Karpas-422 (cell line): ENCODE measurements at regions not wholly inside any gene's neighbourhood (a gene's known extent, or its start where the extent isn't known, plus 50 kb on each side); places are given as distances from the start of the nearest gene placed in this dataset.
A peak's percentile ranks its signal among the peaks of the same experiment; 100 is the strongest.

ENCODE experiments used
- DNase-seq: peaks from one replicate; pipeline ENCODE4 v3.0.0-alpha.2; 2015
- H2AFZ ChIP-seq: fragments of 200-600 bp; sonication (generic); 2 replicates; pipeline ENCODE4 v1.6.1; 2014; ENCODE audit warnings: antibody characterized with exemption, low read length, mixed read lengths
- H3K27ac ChIP-seq: fragments of 200-600 bp; sonication (generic); 2 replicates; pipeline ENCODE4 v1.5.1; 2014; ENCODE audit warnings: mild to moderate bottlenecking, low read length, moderate library complexity
- H3K27me3 ChIP-seq: fragments of 200-600 bp; sonication (generic); 2 replicates; pipeline ENCODE4 v1.6.1; 2014; ENCODE audit warnings: low read length, mixed read lengths
- H3K36me3 ChIP-seq: fragments of 200-600 bp; sonication (generic); 2 replicates; pipeline ENCODE4 v1.6.1; 2014; ENCODE audit warnings: low read length, mixed read lengths; ENCODE audit not compliant: insufficient read depth
- H3K4me1 ChIP-seq: fragments of 200-600 bp; sonication (generic); 2 replicates; pipeline ENCODE4 v1.6.1; 2014; ENCODE audit warnings: mild to moderate bottlenecking, low read length, mixed read lengths
- H3K4me2 ChIP-seq: fragments of 200-600 bp; sonication (generic); 2 replicates; pipeline ENCODE4 v1.6.1; 2014; ENCODE audit warnings: low read length, low read depth, mild to moderate bottlenecking; ENCODE audit not compliant: poor library complexity, severe bottlenecking
- H3K4me3 ChIP-seq: fragments of 200-600 bp; sonication (generic); 2 replicates; pipeline ENCODE4 v1.5.1; 2014; ENCODE audit warnings: mild to moderate bottlenecking, antibody characterized with exemption, low read length, mixed read lengths
- H3K79me2 ChIP-seq: fragments of 200-600 bp; sonication (generic); 2 replicates; pipeline ENCODE4 v1.6.1; 2014; ENCODE audit warnings: mild to moderate bottlenecking, low read length, mixed read lengths
- H3K9ac ChIP-seq: fragments of 200-600 bp; sonication (generic); 2 replicates; pipeline ENCODE4 v1.6.0; 2014; ENCODE audit warnings: low read length
- H3K9me2 ChIP-seq: fragments of 200-600 bp; sonication (generic), shearing (Covaris generic); replicated peaks from 2 replicates; pipeline ENCODE4 v1.6.0; 2014; ENCODE audit warnings: mild to moderate bottlenecking, low read length, moderate library complexity; ENCODE audit not compliant: insufficient read depth
- H3K9me3 ChIP-seq: fragments of 300-700, 200-600 bp; sonication (generic); 2 replicates; pipeline ENCODE4 v1.6.1; 2014; ENCODE audit warnings: low read length, mixed read lengths
- H4K20me1 ChIP-seq: fragments of 200-600 bp; sonication (generic); 2 replicates; pipeline ENCODE4 v1.6.1; 2014; ENCODE audit warnings: mild to moderate bottlenecking, antibody characterized with exemption, low read length, low read depth; ENCODE audit not compliant: insufficient read depth

DNA sequence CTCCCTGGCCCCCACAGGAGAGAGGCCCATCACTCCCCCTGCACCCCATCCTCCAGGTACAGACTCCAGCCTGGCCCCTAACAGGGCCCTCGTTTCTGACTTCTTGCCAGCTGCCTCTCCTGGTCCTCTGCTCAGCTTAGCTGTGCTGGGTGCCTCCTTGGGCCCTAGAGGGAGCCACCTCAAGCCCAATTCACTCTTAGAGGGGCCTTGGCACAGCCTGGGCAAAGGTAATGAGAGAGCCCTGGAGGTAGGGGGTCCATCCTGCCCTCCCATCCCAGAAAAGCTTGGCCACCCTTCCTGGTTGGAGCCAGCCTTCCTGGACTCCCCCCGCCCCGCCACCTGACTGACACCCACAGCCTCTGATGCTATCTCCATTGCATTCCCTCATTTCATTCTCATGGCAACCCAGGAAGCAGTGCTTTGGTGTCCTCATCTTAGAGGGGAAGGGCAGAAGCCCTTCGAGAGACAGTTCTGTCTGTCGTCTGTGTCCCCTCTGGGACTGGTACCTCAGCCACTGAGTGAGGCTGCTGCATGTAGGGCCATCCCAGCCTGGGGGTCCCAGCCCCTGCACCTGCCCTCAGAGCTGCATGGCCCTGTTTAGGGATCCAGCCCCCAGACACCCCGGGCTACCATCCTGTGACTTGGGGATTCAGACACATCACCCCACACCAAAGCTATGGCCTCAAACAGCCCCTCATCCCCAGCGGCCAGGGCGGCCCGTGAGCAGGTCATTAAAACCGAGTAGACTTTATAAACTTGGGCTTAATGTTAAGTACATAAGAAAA lies 95.5 kb downstream of the BARX1 start:
- H3K4me3 ChIP-seq, result no peak overlapping the region
- DNase-seq, result peak; percentile 51
- no peak overlapping the region for H2AFZ ChIP-seq
- H3K79me2 ChIP-seq, result no peaks in the 10 kb centered on the region
- no peak overlapping the region for H3K9ac ChIP-seq
- no peaks in the 10 kb centered on the region for H3K36me3 ChIP-seq
- H4K20me1 ChIP-seq, result no peaks in the 10 kb centered on the region
- H3K4me2 ChIP-seq, result no peak overlapping the region
- no peaks in the 10 kb centered on the region for H3K4me1 ChIP-seq
- H3K9me2 ChIP-seq, result no peaks in the 10 kb centered on the region
- H3K9me3 ChIP-seq, result no peaks in the 10 kb centered on the region
- no peak overlapping the region for H3K27ac ChIP-seq
- no peaks in the 10 kb centered on the region for H3K27me3 ChIP-seq

DNA sequence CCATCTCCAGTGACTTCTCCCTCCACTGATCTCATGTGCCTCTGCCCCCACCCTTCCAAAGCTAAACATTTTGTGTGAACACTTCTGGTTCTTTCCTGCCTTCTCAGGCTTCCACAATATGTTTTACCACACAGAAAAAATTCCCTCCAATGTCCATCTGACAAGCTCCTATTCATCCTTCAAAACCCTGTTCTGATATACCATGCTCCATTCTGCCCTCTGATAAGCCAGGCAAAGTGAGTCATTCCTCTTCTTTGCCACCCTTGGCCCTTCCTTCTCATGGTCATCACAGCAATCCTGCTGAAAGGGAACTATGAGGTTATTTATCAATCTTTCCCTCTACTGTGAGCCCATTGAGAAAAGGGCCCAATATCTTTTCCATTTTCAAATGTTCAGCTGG lies 97.6 kb downstream of the BARX1 start:
- Histone ChIP-seq H3K27me3 (no peaks in the 10 kb centered on the region), H3K4me3 (no peak overlapping the region)

DNA sequence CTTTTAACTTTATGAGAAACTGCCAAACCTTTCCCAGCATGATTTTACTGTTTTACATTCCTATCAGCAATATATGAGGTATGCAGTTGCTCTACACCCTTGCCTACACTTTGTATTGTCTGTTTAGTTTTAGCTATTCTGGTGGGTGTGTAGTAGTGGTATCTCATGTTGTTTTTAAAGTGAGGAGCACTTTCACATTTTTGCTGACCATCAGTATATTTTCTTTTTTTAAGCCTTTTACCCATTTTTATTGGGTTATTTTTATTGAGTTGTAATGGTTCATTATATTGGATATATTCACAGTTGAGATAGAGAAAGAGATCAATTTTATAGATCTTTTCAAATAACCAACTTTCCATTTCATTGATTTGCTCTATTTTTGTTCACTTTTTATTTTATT lies 102.4 kb downstream of the BARX1 start:
- Histone ChIP-seq H3K9ac (no peak overlapping the region), H4K20me1 (no peaks in the 10 kb centered on the region), H2AFZ (no peak overlapping the region), H3K9me3 (no peaks in the 10 kb centered on the region), H3K9me2 (no peaks in the 10 kb centered on the region), H3K36me3 (no peaks in the 10 kb centered on the region), H3K27me3 (no peaks in the 10 kb centered on the region), H3K79me2 (no peaks in the 10 kb centered on the region), H3K4me3 (no peak overlapping the region), H3K4me2 (no peak overlapping the region), H3K27ac (no peak overlapping the region), H3K4me1 (no peaks in the 10 kb centered on the region)
- no peak for DNase-seq

More for the DNA sequence above, 97.6 kb downstream of the BARX1 start:
- H3K36me3 ChIP-seq, result no peaks in the 10 kb centered on the region
- H3K27ac ChIP-seq, result no peak overlapping the region
- H2AFZ ChIP-seq, result no peak overlapping the region
- no peaks in the 10 kb centered on the region for H3K79me2 ChIP-seq
- H3K9me2 ChIP-seq, result no peaks in the 10 kb centered on the region
- no peaks in the 10 kb centered on the region for H3K9me3 ChIP-seq
- no peak overlapping the region for H3K4me2 ChIP-seq
- no peak for DNase-seq
- H3K9ac ChIP-seq, result no peak overlapping the region
- no peaks in the 10 kb centered on the region for H3K4me1 ChIP-seq
- no peaks in the 10 kb centered on the region for H4K20me1 ChIP-seq

DNA sequence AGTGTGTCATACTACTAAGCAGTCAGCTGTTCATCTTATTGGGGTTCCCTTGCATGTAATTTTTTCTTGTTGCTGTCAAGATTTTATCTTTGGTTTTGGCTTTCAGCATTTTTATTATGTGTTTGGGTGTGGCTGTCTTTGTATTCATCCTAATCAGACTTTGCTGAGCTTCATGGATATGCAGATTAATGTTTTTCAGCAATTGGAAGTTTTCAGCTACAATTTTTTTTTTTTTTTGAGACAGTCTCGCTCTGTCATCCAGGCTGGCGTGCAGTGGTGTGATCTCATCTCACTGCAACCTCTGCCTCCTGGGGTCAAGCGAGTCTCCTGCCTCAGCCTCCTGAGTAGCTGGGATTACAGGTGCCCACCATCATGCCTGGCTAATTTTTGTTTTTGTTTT lies 108.8 kb downstream of the BARX1 start:
- no peaks in the 10 kb centered on the region for H3K9me3 ChIP-seq
- no peak overlapping the region for H2AFZ ChIP-seq

DNA sequence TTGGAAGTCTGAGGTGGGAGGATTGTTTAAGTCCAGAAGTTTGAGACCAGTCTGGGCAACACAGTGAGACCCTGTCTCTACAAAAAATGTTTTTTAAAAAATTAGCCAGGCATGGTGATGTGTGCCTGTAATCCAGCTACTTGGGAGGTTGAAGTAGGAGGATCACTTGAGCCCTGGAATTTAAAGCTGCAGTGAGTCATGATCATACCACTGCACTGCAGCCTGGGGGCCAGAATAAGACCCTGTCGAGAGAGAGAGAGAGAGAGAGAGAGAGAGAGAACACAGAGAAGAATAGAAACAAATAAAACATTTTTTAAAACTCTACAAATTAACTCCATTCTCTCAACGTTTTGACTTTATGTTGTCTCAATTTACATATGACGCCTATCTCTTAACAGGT lies 111.8 kb downstream of the BARX1 start:
- Histone ChIP-seq H3K27me3 (no peaks in the 10 kb centered on the region), H3K4me1 (no peaks in the 10 kb centered on the region), H3K79me2 (no peaks in the 10 kb centered on the region), H3K9me2 (no peaks in the 10 kb centered on the region; the same call in 1 of the 2 replicates), H3K27ac (no peak overlapping the region), H3K9ac (no peak overlapping the region), H3K4me3 (no peak overlapping the region), H4K20me1 (no peaks in the 10 kb centered on the region), H3K36me3 (no peaks in the 10 kb centered on the region), H2AFZ (no peak overlapping the region), H3K9me3 (no peaks in the 10 kb centered on the region), H3K4me2 (no peak overlapping the region)
- no peak for DNase-seq

More for the DNA sequence above, 108.8 kb downstream of the BARX1 start:
- no peaks in the 10 kb centered on the region for H3K36me3 ChIP-seq
- no peaks in the 10 kb centered on the region for H3K79me2 ChIP-seq
- H3K9me2 ChIP-seq, result no peaks in the 10 kb centered on the region; the same call in 1 of the 2 replicates
- DNase-seq, result no peak
- H3K4me1 ChIP-seq, result no peaks in the 10 kb centered on the region
- H3K27ac ChIP-seq, result no peak overlapping the region
- no peaks in the 10 kb centered on the region for H4K20me1 ChIP-seq
- H3K4me2 ChIP-seq, result no peak overlapping the region
- H3K4me3 ChIP-seq, result no peak overlapping the region
- H3K9ac ChIP-seq, result no peak overlapping the region
- H3K27me3 ChIP-seq, result no peaks in the 10 kb centered on the region

DNA sequence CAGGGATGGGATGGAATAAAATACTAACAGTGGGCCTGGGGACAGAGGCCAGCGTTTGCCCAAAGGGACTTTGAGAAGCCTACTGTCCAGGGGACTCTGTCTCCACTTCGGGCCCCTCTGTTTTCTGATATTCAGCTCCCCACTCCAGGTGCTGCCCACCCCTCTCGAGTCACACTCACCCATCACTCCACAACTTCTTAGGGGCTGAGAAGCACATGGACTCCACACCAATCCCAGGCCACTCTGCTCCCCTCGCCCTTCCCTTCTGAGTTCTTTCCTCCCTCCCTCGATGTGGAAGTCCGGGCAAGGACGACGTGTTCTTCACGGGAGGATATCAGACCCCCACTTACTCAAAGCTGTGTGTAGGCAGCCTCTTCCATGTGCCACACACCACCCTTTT lies 124.5 kb downstream of the BARX1 start:
- no peak overlapping the region for H3K9ac ChIP-seq
- H3K27ac ChIP-seq, result no peak overlapping the region
- no peaks in the 10 kb centered on the region for H3K36me3 ChIP-seq
- no peaks in the 10 kb centered on the region for H4K20me1 ChIP-seq
- no peak overlapping the region for H3K4me2 ChIP-seq
- H3K9me2 ChIP-seq, result no peaks in the 10 kb centered on the region
- H3K4me1 ChIP-seq, result no peaks in the 10 kb centered on the region
- no peak overlapping the region for H3K4me3 ChIP-seq
- H2AFZ ChIP-seq, result no peak overlapping the region
- DNase-seq, result no peak
- no peaks in the 10 kb centered on the region for H3K79me2 ChIP-seq
- H3K9me3 ChIP-seq, result no peaks in the 10 kb centered on the region
- H3K27me3 ChIP-seq, result no peaks in the 10 kb centered on the region

DNA sequence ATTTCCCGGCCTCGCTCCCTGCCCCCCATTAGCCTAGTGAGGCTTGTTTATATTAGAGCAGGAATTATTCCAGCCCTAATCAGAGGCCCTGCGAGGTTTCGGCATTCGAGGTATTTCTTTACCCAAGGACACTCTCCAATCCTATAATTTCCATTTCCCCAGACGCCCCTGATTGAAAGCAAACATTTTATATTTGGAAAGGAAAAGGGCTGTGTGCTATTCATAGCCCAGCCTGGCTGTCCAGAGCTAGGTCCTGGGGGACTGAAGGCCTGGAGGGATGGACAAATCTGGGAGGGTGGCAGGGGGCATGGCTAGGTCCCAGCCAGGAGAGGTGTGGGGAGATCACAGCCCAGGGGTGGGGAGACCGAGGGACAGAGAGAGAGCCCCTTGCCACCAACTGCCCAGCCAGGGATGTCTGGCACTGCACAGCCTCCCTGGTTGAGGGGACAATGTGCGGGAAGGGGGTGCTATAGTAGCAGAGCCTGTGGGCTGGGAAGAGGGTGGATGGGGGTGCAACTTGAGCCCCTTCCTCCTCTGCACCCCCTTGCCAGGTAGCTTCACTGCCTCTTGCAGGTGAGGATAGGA lies 125.1 kb downstream of the BARX1 start:
- Histone ChIP-seq H3K9me2 (no peaks in the 10 kb centered on the region), H3K36me3 (no peaks in the 10 kb centered on the region), H3K27ac (no peak overlapping the region), H4K20me1 (no peaks in the 10 kb centered on the region), H3K4me1 (no peaks in the 10 kb centered on the region), H3K4me2 (no peak overlapping the region), H3K9ac (no peak overlapping the region), H3K4me3 (no peak overlapping the region), H2AFZ (no peak overlapping the region), H3K9me3 (no peaks in the 10 kb centered on the region), H3K27me3 (no peaks in the 10 kb centered on the region), H3K79me2 (no peaks in the 10 kb centered on the region)
- no peak for DNase-seq

DNA sequence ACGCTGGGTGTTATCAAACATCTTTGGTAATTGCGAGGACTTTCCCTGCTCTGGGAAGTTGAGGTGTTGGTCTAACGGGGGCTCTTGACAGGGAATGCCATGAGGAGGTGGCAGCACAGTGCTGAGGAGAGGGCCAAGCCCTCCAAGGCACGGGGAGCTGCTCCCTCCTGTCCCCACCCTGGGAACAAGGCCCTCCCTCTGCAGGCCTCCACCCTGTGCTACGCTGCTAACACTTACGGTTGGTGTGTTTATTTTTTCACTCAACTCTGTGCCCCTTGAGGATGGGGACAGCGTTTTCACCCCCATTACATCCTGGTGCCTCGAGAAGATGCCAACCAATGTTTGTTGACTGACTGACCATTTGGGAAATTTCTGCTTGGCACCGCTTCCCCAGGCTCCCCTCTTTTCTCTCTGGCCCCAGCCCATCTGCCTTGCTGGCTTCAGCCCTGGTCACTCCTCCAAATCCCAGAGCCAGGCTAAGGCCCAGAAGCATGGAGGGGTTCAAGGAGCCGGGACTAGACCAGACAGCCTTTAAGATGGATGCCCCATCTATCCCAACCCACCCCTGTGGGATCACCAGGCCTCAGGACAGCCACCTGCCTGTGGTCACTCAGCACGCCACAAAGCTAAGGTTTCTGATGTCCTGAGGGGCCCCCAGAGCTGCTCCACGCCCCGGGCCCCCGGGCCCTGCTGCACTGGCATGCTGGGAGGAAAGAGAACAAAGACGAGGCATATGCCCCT lies 125.7 kb downstream of the BARX1 start:
- H3K27me3 ChIP-seq, result no peaks in the 10 kb centered on the region

More for the DNA sequence above, 125.7 kb downstream of the BARX1 start:
- no peaks in the 10 kb centered on the region for H3K9me3 ChIP-seq
- no peak for DNase-seq
- no peaks in the 10 kb centered on the region for H4K20me1 ChIP-seq
- H2AFZ ChIP-seq, result no peak overlapping the region
- no peaks in the 10 kb centered on the region for H3K79me2 ChIP-seq
- H3K27ac ChIP-seq, result no peak overlapping the region
- H3K9me2 ChIP-seq, result no peaks in the 10 kb centered on the region
- no peaks in the 10 kb centered on the region for H3K4me1 ChIP-seq
- no peak overlapping the region for H3K4me3 ChIP-seq
- no peak overlapping the region for H3K4me2 ChIP-seq
- no peak overlapping the region for H3K9ac ChIP-seq
- H3K36me3 ChIP-seq, result no peaks in the 10 kb centered on the region
